ENCODE measurements at regions not wholly inside any gene's neighbourhood (a gene's known extent, or its start where the extent isn't known, plus 50 kb on each side); places are given as distances from the start of the nearest gene placed in this dataset.

GRCh38 chr7:81167934-81168333, 249.1 kb upstream of the SEMA3C start:
- TF ChIP-seq CTCF (IDR thresholded peaks at IDR 0.05) = no peak
- no peak for TF ChIP-seq POLR2A (IDR thresholded peaks at IDR 0.05)

Data from adrenal gland (tissue), 5 donors.